SK-N-SH treated with all-trans-retinoic acid at 6 μM for 48 hours (cell line): ENCODE measurements at regions not wholly inside any gene's neighbourhood (a gene's known extent, or its start where the extent isn't known, plus 50 kb on each side); places are given as distances from the start of the nearest gene placed in this dataset.
"Not testable (repeated sequence)": the region's sequence is repeated elsewhere in the genome, so short reads cannot be mapped to it uniquely, and the experiment has no call there.

ENCODE experiments used
- ATAC-seq: fragments of 200-7000 bp; cut with Tn5 transposase; 3 replicates; pipeline ENCODE4 v1.9.1; 2020; ENCODE audit warnings: mild to moderate bottlenecking, moderate library complexity
- ARNTL ChIP-seq: fragments of 450-650 bp; formaldehyde crosslinking; IDR thresholded peaks from 2 replicates; pipeline ENCODE4 v1.5.0; 2020; ENCODE audit warnings: low read depth, mild to moderate bottlenecking, moderate library complexity, borderline replicate concordance
- BACH2 ChIP-seq: fragments of 250-450 bp; sonication (Bioruptor Pico); IDR thresholded peaks from 2 replicates; pipeline ENCODE4 v1.9.0; 2021; ENCODE audit warnings: mild to moderate bottlenecking, borderline replicate concordance
- CREB5 ChIP-seq: fragments of 250-450 bp; sonication (Bioruptor Pico); IDR thresholded peaks from 2 replicates; pipeline ENCODE4 v1.5.1; 2020; ENCODE audit warnings: low read depth, mild to moderate bottlenecking, moderate library complexity
- CSRNP3 ChIP-seq: fragments of 250-450 bp; sonication (Bioruptor Pico); IDR thresholded peaks from 2 replicates; pipeline ENCODE4 v1.5.1; 2021; ENCODE audit warnings: mild to moderate bottlenecking, moderate library complexity
- ESRRG ChIP-seq: fragments of 250-450 bp; sonication (Bioruptor Pico); IDR thresholded peaks from 2 replicates; pipeline ENCODE4 v1.6.1; 2021; ENCODE audit warnings: mild to moderate bottlenecking
- GLIS3 ChIP-seq: fragments of 250-450 bp; sonication (Bioruptor Pico); IDR thresholded peaks from 2 replicates; pipeline ENCODE4 v1.5.0; 2020; ENCODE audit warnings: mild to moderate bottlenecking, moderate library complexity
- ISL1 ChIP-seq: fragments of 250-450 bp; sonication (Bioruptor Pico); IDR thresholded peaks from 2 replicates; pipeline ENCODE4 v2.1.2; 2022; ENCODE audit warnings: mild to moderate bottlenecking, moderate library complexity
- OSR1 ChIP-seq: fragments of 250-450 bp; sonication (Bioruptor Pico); IDR thresholded peaks from 2 replicates; pipeline ENCODE4 v1.8.0; 2022; ENCODE audit warnings: moderate library complexity, mild to moderate bottlenecking, inconsistent platforms
- PATZ1 ChIP-seq: fragments of 250-450 bp; sonication (Bioruptor Pico); IDR thresholded peaks from 2 replicates; pipeline ENCODE4 v1.8.0; 2020; ENCODE audit warnings: mild to moderate bottlenecking, moderate library complexity, borderline replicate concordance
- POU6F1 ChIP-seq: fragments of 250-450 bp; sonication (Bioruptor Pico); IDR thresholded peaks from 2 replicates; pipeline ENCODE4 v1.8.0; 2021; ENCODE audit warnings: low read depth, mild to moderate bottlenecking, moderate library complexity, borderline replicate concordance
- PPARA ChIP-seq: fragments of 250-450 bp; sonication (Bioruptor Pico); IDR thresholded peaks from 2 replicates; pipeline ENCODE4 v1.5.0; 2020; ENCODE audit warnings: mild to moderate bottlenecking, borderline replicate concordance
- RARB ChIP-seq: fragments of 250-450 bp; sonication (Bioruptor Pico); IDR thresholded peaks from 2 replicates; pipeline ENCODE4 v1.8.0; 2021; ENCODE audit warnings: mild to moderate bottlenecking, moderate library complexity
- SNAI2 ChIP-seq: fragments of 250-450 bp; sonication (Bioruptor Pico); IDR thresholded peaks from 2 replicates; pipeline ENCODE4 v1.5.0; 2020; ENCODE audit warnings: mild to moderate bottlenecking, moderate library complexity
- TCF4 ChIP-seq: fragments of 250-450 bp; sonication (Bioruptor Pico); IDR thresholded peaks from 2 replicates; pipeline ENCODE4 v1.8.0; 2021; ENCODE audit warnings: mild to moderate bottlenecking, moderate library complexity, borderline replicate concordance
- TOX ChIP-seq: fragments of 250-450 bp; sonication (Bioruptor Pico); IDR thresholded peaks from 2 replicates; pipeline ENCODE4 v1.8.0; 2021; ENCODE audit warnings: mild to moderate bottlenecking, moderate library complexity, borderline replicate concordance
- TSHZ2 ChIP-seq: fragments of 250-450 bp; sonication (Bioruptor Pico); IDR thresholded peaks from 2 replicates; pipeline ENCODE4 v1.5.0; 2020; ENCODE audit warnings: mild to moderate bottlenecking, moderate library complexity
- ZC3H10 ChIP-seq: fragments of 250-450 bp; sonication (Bioruptor Pico); IDR thresholded peaks from 2 replicates; pipeline ENCODE4 v1.5.1; 2021; ENCODE audit warnings: mild to moderate bottlenecking, moderate library complexity
- ZFP3 ChIP-seq: fragments of 250-450 bp; sonication (Bioruptor Pico); IDR thresholded peaks from 2 replicates; pipeline ENCODE4 v1.5.0; 2020; ENCODE audit warnings: mild to moderate bottlenecking, moderate library complexity
- ZFP30 ChIP-seq: fragments of 450-650 bp; formaldehyde crosslinking; IDR thresholded peaks from 2 replicates; pipeline ENCODE4 v1.5.0; 2022; ENCODE audit warnings: mild to moderate bottlenecking, moderate library complexity
- ZNF565 ChIP-seq: fragments of 450-650 bp; formaldehyde crosslinking; conservative IDR thresholded peaks from 2 replicates; pipeline ENCODE4 v1.5.0; 2020; ENCODE audit warnings: low read depth, mild to moderate bottlenecking, moderate library complexity
- ZNF70 ChIP-seq: fragments of 450-650 bp; formaldehyde crosslinking; IDR thresholded peaks from 2 replicates; pipeline ENCODE4 v1.5.0; 2020; ENCODE audit warnings: mild to moderate bottlenecking, moderate library complexity
- ZNF8 ChIP-seq: fragments of 450-650 bp; formaldehyde crosslinking; IDR thresholded peaks from 2 replicates; pipeline ENCODE4 v1.5.0; 2020; ENCODE audit warnings: mild to moderate bottlenecking, moderate library complexity

GRCh38 chr6:23821141-23821540 lies 304.9 kb upstream of the NRSN1 start:
- ATAC-seq = not testable (repeated sequence)

DNA sequence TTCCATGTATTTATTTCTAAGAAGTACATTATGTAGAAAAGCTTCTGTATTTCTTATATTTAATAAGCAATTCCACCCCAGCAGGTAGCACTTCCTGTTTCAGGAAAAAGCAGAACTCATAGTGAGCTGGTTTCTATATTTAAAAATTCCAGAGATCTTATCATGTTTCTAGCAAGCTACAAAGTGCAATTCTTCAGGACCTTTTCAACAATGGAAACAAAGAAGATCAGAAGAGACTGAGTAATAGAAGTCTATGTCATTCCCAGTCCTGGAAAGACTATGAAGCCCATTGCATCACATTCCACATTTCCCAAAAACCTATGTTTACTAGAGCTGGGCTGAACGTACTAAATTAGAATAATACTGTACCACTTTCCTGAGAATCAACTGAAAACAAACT lies 302.6 kb upstream of the NRSN1 start:
- no peak for ATAC-seq

DNA sequence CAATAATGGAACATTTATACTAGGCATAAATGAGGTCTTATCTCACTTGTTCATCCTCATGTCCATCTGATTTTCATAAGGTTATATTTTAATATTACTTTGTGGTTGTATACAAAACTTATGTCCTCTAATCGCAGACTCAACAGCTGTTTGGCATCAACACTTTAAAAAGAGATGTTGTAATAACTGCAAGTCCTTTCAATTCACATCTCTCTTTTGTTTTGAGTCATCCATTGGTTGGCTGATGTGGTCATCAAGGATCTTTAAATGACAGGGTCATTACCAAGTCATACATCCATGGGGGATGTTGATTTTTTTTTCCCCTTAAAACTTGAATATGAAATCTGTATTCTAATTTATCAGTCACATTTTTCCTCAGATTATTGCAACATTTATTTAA lies 299.4 kb upstream of the NRSN1 start:
- no peak for ATAC-seq
- TF ChIP-seq RARB (CRISPR knock-in tag) (no peak), ZNF8 (no peak), POU6F1 (CRISPR knock-in tag) (no peak), PATZ1 (no peak), OSR1 (CRISPR knock-in tag) (no peak), ZNF70 (CRISPR knock-in tag) (no peak), ZC3H10 (no peak), ZFP3 (no peak), ZNF565 (CRISPR knock-in tag) (no peak), GLIS3 (no peak), PPARA (no peak), ESRRG (no peak), BACH2 (no peak), TOX (CRISPR knock-in tag) (no peak), TCF4 (CRISPR knock-in tag) (no peak), CSRNP3 (CRISPR knock-in tag) (no peak), ZFP30 (CRISPR knock-in tag) (no peak), CREB5 (CRISPR knock-in tag) (no peak), SNAI2 (CRISPR knock-in tag) (no peak), ARNTL (CRISPR knock-in tag) (no peak)

More for the DNA sequence above, 302.6 kb upstream of the NRSN1 start:
- TF ChIP-seq ISL1 (CRISPR knock-in tag) (peak; percentile 81), TCF4 (CRISPR knock-in tag) (no peak)

DNA sequence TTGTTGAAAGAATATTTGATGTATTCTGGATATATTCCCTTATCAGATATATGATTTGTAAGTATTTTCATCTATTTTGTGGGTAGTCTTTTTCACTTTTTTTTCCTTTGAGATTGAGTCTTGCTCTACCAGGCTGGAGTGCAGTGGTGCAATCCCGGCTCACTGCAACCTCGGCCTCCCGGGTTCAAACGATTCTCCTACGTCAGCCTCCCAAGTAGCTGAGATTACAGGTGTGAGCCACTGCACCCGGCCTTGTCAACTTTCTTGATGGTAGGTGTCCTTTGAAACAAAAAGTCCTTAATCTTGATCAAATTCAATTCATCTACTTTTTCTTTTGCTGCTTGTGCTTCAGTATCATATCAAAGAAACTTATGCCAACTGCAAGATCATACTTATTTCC lies 297.2 kb upstream of the NRSN1 start:
- TF ChIP-seq GLIS3 (no peak), BACH2 (no peak), ZNF8 (no peak), ISL1 (CRISPR knock-in tag) (no peak), SNAI2 (CRISPR knock-in tag) (no peak), CREB5 (CRISPR knock-in tag) (no peak)
- TF ChIP-seq, all 23 proteins: peak for 0
- ATAC-seq = no peak

- no peak for ATAC-seq
- TF ChIP-seq BACH2 (no peak), TSHZ2 (CRISPR knock-in tag) (no peak), ZFP30 (CRISPR knock-in tag) (no peak), GLIS3 (no peak), RARB (CRISPR knock-in tag) (no peak), PPARA (no peak), ZC3H10 (no peak), TOX (CRISPR knock-in tag) (no peak), ARNTL (CRISPR knock-in tag) (no peak), PATZ1 (no peak), TCF4 (CRISPR knock-in tag) (no peak), OSR1 (CRISPR knock-in tag) (no peak)
Measured at GRCh38 chr6:23841116-23841515, 284.9 kb upstream of the NRSN1 start.
